HepG2 (cell line): ENCODE measurements at regions not wholly inside any gene's neighbourhood (a gene's known extent, or its start where the extent isn't known, plus 50 kb on each side); places are given as distances from the start of the nearest gene placed in this dataset.

Experiments used
- ATAC-seq: fragments of 200-7000 bp; cut with Tn5 transposase; 3 replicates; pipeline ENCODE4 v1.9.1; 2020; ENCODE audit warnings: mild to moderate bottlenecking, moderate library complexity
- BruUV-seq: library from RNA; stranded (reverse); fragments of 400-500 nt; replicated peaks from 2 replicates; lab custom pipeline; 2021; lab: Mats Ljungman, UMichigan
- CTCF ChIA-PET: fragments of 300-600 bp; formaldehyde crosslinking; extraction: SDS; loops from one replicate; lab custom pipeline; 2021; ENCODE audit warnings: low total read pairs, inconsistent platforms, low intra/inter-chr PET ratio; lab: Yijun Ruan, JAX
- POLR2A ChIA-PET: fragments of 350-600 bp; sonication (Branson Sonifier 250); formaldehyde crosslinking; loops from one replicate; lab custom pipeline; 2020; ENCODE audit warnings: antibody characterized with exemption, inconsistent platforms; lab: Yijun Ruan, JAX
- DNase-seq: peaks from one replicate; pipeline ENCODE4 v3.0.0-alpha.2; 2015; ENCODE audit warnings: low spot score
- FAIRE-seq: peaks from 3 replicates; lab custom pipeline; 2011; peaks lifted over from hg19 to GRCh38; lab: Jason Lieb, UNC
- H2AFZ ChIP-seq: one replicate; pipeline ENCODE4 v1.6.1; 2011; ENCODE audit warnings: low read length, inconsistent platforms
- H3K27ac ChIP-seq: fragments of 300-600 bp; 3 replicates; pipeline ENCODE4 v1.8.0; 2011; ENCODE audit warnings: mixed run types, mild to moderate bottlenecking, mixed read lengths, low read length, inconsistent platforms; ENCODE audit not compliant: insufficient read depth; ENCODE audit errors: extremely low read length
- H3K27me3 ChIP-seq, 2 experiments: fragments of 200-600 bp in 1 of 2; 2 replicates in 1 of 2; 3 replicates in 1 of 2; pipeline versions ENCODE4 v1.6.0 to v1.8.0; 2011; ENCODE audit warnings: low read length in 2 of 2, mild to moderate bottlenecking in 2 of 2, moderate library complexity in 2 of 2, inconsistent platforms in 1 of 2; ENCODE audit not compliant: insufficient read depth in 2 of 2, control insufficient read depth in 1 of 2
- H3K36me3 ChIP-seq, 2 experiments: fragments of 200-600 bp in 1 of 2; replicated peaks in 1 of 2; 2 replicates in 1 of 2; 3 replicates in 1 of 2; pipeline versions ENCODE4 v1.5.1 to v1.8.0; 2011; ENCODE audit warnings: low read length in 2 of 2, inconsistent platforms in 1 of 2; ENCODE audit not compliant: insufficient read depth in 2 of 2, control insufficient read depth in 1 of 2
- H3K4me1 ChIP-seq: 2 replicates; pipeline ENCODE4 v1.5.1; 2012; ENCODE audit warnings: low read length, inconsistent platforms; ENCODE audit not compliant: insufficient read depth
- H3K4me2 ChIP-seq: 2 replicates; pipeline ENCODE4 v1.6.0; 2011; ENCODE audit warnings: low read depth, low read length, inconsistent platforms
- H3K4me3 ChIP-seq, 3 experiments: fragments of 200-600 bp in 1 of 3; sonication (generic), shearing (Covaris generic) in 1 of 3; replicated peaks in 1 of 3; 2 replicates each; pipeline ENCODE4 v1.5.1; 2011 to 2016; ENCODE audit warnings: low read length in 3 of 3, inconsistent platforms in 2 of 3, low read depth in 2 of 3, mild to moderate bottlenecking in 2 of 3, control low read depth in 1 of 3, mixed read lengths in 1 of 3; ENCODE audit not compliant: insufficient read depth in 1 of 3
- H3K79me2 ChIP-seq: one replicate; pipeline ENCODE4 v1.6.1; 2011; ENCODE audit warnings: low read length, inconsistent platforms; ENCODE audit not compliant: insufficient read depth
- H3K9ac ChIP-seq: 2 replicates; pipeline ENCODE4 v1.6.0; 2011; ENCODE audit warnings: mild to moderate bottlenecking, low read depth, low read length, inconsistent platforms; ENCODE audit not compliant: insufficient read depth
- H3K9me3 ChIP-seq: 2 replicates; pipeline ENCODE4 v1.5.1; 2012; ENCODE audit warnings: mild to moderate bottlenecking, low read length
- H4K20me1 ChIP-seq: 2 replicates; pipeline ENCODE4 v1.6.0; 2011; ENCODE audit warnings: inconsistent platforms, mild to moderate bottlenecking, low read length, moderate library complexity; ENCODE audit not compliant: insufficient read depth
- ATRX ChIP-seq: sonication (generic); formaldehyde crosslinking; IDR thresholded peaks from 2 replicates; pipeline ENCODE4 v1.4.0; 2020; ENCODE audit warnings: missing genetic modification reagents, borderline replicate concordance
- MAFF ChIP-seq: IDR thresholded peaks from 2 replicates; pipeline ENCODE4 v1.6.1; 2011; ENCODE audit warnings: low read depth, low read length, improper control_type of control experiment
- MAFK ChIP-seq, 2 experiments: IDR thresholded peaks in 1 of 2; conservative IDR thresholded peaks in 1 of 2; 2 replicates each; pipeline ENCODE4 v1.6.1; 2011; ENCODE audit warnings: improper control_type of control experiment in 2 of 2, low read length in 2 of 2
- NFE2 ChIP-seq: sonication (generic); formaldehyde crosslinking; IDR thresholded peaks from 2 replicates; pipeline ENCODE4 v1.4.0; 2020; ENCODE audit warnings: missing genetic modification reagents
- REXO4 ChIP-seq: sonication (generic); formaldehyde crosslinking; IDR thresholded peaks from 2 replicates; pipeline ENCODE4 v1.8.0; 2022; ENCODE audit warnings: missing genetic modification reagents, mild to moderate bottlenecking, borderline replicate concordance
- SMAD3 ChIP-seq: sonication (generic); formaldehyde crosslinking; IDR thresholded peaks from 2 replicates; pipeline ENCODE4 v1.4.0; 2020; ENCODE audit warnings: missing genetic modification reagents
- ZNF136 ChIP-seq: sonication (generic); formaldehyde crosslinking; IDR thresholded peaks from 2 replicates; pipeline ENCODE4 v1.8.1; 2022; ENCODE audit warnings: low read depth, mild to moderate bottlenecking, moderate library complexity, missing genetic modification reagents
- WGBS: methylation state at CpG from one replicate; pipeline ENCODE4 v1.1.6; 2017; ENCODE audit warnings: low lambda C conversion rate; 5-methylcytosine and 5-hydroxymethylcytosine counted together
- in situ Hi-C: cut with HindIII; loops from 2 replicates; pipeline ENCODE4 v1.10.0; 2017; ENCODE audit warnings: low pct_unique_long_range_greater_than_20kb; ENCODE audit not compliant: extremely low pct_ligation_motif_present
- intact Hi-C: fragments of 100-400 bp; cut with micrococcal nuclease; formaldehyde crosslinking; loops from one replicate; pipeline ENCODE4 v1.10.0; 2022; ENCODE audit not compliant: unreplicated experiment
- TF ChIP-seq, protein P1 (sequence below): sonication (generic); formaldehyde crosslinking; IDR thresholded peaks from 2 replicates; pipeline ENCODE4 v1.4.0; 2020; ENCODE audit warnings: missing genetic modification reagents
- TF ChIP-seq, protein P2 (sequence below): sonication (generic); formaldehyde crosslinking; IDR thresholded peaks from 2 replicates; pipeline ENCODE4 v1.4.0; 2020; ENCODE audit warnings: missing genetic modification reagents
- TF ChIP-seq, protein P3 (sequence below): IDR thresholded peaks from 2 replicates; pipeline ENCODE4 v1.6.1; 2012; ENCODE audit warnings: inconsistent platforms

DNA sequence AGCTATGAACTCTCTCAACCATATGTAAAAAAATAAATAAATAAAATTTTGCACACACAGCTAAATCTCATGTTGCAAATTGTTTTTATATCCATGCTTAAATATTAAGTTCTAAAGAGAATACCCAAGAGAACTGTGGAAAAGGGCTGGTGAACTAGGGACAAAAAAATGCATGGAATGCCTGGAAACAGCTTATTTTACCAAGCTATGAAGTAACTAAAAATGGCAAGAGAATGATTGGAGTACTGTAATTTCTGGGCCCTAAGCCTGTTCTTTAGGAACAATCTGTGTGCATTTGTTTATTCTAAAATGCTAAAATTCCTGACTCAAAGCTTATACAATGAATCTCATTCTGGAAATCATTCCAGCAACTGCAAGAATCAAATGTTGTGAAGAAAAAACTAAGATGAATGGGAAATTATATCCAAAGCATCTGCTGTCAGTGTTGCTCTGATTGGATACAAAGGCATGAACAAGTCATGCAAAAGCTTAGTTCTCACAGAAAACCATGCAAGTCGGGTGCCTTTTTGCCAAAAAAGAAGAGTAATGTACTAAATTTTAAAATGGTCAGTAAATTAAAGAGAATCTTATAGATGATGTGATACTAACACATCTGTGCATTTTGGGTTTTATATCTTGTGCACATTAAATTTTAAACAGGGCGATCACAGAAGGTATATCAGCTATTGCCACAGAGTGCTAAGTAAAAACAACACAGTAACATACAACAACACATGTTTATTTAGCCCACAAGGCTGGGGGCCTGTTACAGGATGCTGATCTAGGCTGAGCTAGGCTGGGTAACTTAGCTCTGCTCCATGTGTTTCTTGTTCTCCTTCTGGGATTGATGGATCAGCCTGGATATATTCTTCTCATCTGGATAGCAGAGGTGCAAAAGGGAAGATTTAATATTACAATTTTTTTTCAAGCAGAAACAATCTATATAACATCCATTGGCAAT is 453.5 kb upstream of the SEMA3A start:
- no peak overlapping the region for H3K9ac ChIP-seq
- WGBS: 0% methylated on average over 2 of the region's 2 CpGs
- no peaks in the 10 kb centered on the region for H3K36me3 ChIP-seq
- H3K27ac ChIP-seq: no peak overlapping the region
- FAIRE-seq (no peak), DNase-seq (no peak), ATAC-seq (no peak)
- no peaks in the 10 kb centered on the region for H3K79me2 ChIP-seq
- no TSS peak for BruUV-seq
- H2AFZ ChIP-seq: no peak overlapping the region
- no peaks in the 10 kb centered on the region for H3K4me1 ChIP-seq
- TF ChIP-seq MAFK (conservative IDR thresholded peaks at IDR 0.05 in 1 of 2, IDR thresholded peaks at IDR 0.05 in 1 of 2; ENCODE audit: low read length in 2 of 2) (peak in 1 of 2 experiments; percentile 53; a peak in 2 of 4 replicates), MAFF (0 out of 2 replicates have a peak, but pooled peaks have one; percentile 12)
- TF ChIP-seq, protein P1, sequence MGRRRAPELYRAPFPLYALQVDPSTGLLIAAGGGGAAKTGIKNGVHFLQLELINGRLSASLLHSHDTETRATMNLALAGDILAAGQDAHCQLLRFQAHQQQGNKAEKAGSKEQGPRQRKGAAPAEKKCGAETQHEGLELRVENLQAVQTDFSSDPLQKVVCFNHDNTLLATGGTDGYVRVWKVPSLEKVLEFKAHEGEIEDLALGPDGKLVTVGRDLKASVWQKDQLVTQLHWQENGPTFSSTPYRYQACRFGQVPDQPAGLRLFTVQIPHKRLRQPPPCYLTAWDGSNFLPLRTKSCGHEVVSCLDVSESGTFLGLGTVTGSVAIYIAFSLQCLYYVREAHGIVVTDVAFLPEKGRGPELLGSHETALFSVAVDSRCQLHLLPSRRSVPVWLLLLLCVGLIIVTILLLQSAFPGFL: no peak
- in situ Hi-C loops: no loop called here
- no peaks in the 10 kb centered on the region for H3K9me3 ChIP-seq
- H3K27me3 ChIP-seq: no peaks in the 10 kb centered on the region
- intact Hi-C loops: no loop called here
- ChIA-PET CTCF (no interaction called here), POLR2A (no interaction called here)
- H3K4me2 ChIP-seq: no peak overlapping the region
- no peak overlapping the region for H3K4me3 ChIP-seq
- no peaks in the 10 kb centered on the region for H4K20me1 ChIP-seq

DNA sequence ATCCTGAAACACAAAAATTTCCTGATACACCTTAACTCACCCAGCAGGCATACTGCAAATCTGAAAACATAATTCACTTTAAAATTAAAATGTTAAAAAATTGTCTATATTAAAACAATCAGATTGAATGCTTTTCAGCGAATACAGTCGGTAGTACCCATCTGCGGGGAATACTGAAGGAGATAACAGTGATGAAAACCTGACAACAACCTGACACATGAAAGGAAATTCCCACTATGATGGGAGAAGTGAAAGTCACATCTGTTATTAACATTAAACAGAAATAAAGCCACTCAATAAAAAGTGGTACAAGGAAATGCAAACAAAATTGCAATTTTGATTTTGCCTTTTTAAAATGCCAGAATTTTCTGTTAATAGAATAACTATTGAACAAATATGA is 448.0 kb upstream of the SEMA3A start:
- Histone ChIP-seq H3K9me3 (no peaks in the 10 kb centered on the region), H3K27me3 (no peaks in the 10 kb centered on the region), H3K4me3 (no peak overlapping the region), H3K4me2 (no peak overlapping the region), H3K79me2 (no peaks in the 10 kb centered on the region), H2AFZ (no peak overlapping the region), H3K36me3 (no peaks in the 10 kb centered on the region), H3K4me1 (no peaks in the 10 kb centered on the region), H3K27ac (no peak overlapping the region), H4K20me1 (no peaks in the 10 kb centered on the region), H3K9ac (no peak overlapping the region)
- 3% methylated on average over 3 of the region's 3 CpGs for WGBS
- BruUV-seq: no TSS peak
- POLR2A ChIA-PET: no interaction called here
- CTCF ChIA-PET: no interaction called here
- FAIRE-seq (no peak), ATAC-seq (no peak), DNase-seq (no peak)
- intact Hi-C loops (no loop called here), in situ Hi-C loops (no loop called here)
- TF ChIP-seq REXO4: no peak
- no peak for TF ChIP-seq ZNF136 (CRISPR knock-in tag)
- TF ChIP-seq, protein P2, sequence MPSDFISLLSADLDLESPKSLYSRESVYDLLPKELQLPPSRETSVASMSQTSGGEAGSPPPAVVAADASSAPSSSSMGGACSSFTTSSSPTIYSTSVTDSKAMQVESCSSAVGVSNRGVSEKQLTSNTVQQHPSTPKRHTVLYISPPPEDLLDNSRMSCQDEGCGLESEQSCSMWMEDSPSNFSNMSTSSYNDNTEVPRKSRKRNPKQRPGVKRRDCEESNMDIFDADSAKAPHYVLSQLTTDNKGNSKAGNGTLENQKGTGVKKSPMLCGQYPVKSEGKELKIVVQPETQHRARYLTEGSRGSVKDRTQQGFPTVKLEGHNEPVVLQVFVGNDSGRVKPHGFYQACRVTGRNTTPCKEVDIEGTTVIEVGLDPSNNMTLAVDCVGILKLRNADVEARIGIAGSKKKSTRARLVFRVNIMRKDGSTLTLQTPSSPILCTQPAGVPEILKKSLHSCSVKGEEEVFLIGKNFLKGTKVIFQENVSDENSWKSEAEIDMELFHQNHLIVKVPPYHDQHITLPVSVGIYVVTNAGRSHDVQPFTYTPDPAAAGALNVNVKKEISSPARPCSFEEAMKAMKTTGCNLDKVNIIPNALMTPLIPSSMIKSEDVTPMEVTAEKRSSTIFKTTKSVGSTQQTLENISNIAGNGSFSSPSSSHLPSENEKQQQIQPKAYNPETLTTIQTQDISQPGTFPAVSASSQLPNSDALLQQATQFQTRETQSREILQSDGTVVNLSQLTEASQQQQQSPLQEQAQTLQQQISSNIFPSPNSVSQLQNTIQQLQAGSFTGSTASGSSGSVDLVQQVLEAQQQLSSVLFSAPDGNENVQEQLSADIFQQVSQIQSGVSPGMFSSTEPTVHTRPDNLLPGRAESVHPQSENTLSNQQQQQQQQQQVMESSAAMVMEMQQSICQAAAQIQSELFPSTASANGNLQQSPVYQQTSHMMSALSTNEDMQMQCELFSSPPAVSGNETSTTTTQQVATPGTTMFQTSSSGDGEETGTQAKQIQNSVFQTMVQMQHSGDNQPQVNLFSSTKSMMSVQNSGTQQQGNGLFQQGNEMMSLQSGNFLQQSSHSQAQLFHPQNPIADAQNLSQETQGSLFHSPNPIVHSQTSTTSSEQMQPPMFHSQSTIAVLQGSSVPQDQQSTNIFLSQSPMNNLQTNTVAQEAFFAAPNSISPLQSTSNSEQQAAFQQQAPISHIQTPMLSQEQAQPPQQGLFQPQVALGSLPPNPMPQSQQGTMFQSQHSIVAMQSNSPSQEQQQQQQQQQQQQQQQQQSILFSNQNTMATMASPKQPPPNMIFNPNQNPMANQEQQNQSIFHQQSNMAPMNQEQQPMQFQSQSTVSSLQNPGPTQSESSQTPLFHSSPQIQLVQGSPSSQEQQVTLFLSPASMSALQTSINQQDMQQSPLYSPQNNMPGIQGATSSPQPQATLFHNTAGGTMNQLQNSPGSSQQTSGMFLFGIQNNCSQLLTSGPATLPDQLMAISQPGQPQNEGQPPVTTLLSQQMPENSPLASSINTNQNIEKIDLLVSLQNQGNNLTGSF (CRISPR knock-in tag): no peak
- TF ChIP-seq ATRX: no peak
- TF ChIP-seq, protein P3, sequence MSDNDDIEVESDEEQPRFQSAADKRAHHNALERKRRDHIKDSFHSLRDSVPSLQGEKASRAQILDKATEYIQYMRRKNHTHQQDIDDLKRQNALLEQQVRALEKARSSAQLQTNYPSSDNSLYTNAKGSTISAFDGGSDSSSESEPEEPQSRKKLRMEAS: no peak
- no peak for TF ChIP-seq SMAD3 (CRISPR knock-in tag)
- no peak for TF ChIP-seq NFE2 (CRISPR knock-in tag)
